CD4-positive, alpha-beta T cell treated with Interleukin-15 for 4 hours (primary cell): ENCODE measurements at regions not wholly inside any gene's neighbourhood (a gene's known extent, or its start where the extent isn't known, plus 50 kb on each side); places are given as distances from the start of the nearest gene placed in this dataset.
"Not testable (repeated sequence)": the region's sequence is repeated elsewhere in the genome, so short reads cannot be mapped to it uniquely, and the experiment has no call there.

Source experiments
- DNase-seq: peaks from one replicate; pipeline ENCODE4 v3.0.0-alpha.2; 2020; ENCODE audit warnings: low spot score

- no peak for DNase-seq
These were observed 101.8 kb upstream of the APCDD1 start for GRCh38 chr18:10352671-10353070.

- DNase-seq: no peak
These were observed 100.6 kb upstream of the APCDD1 start for GRCh38 chr18:10353791-10354190.

GRCh38 chr18:10354241-10354811 lies 100.1 kb upstream of the APCDD1 start:
- DNase-seq: no peak

- no peak for DNase-seq
These were observed 99.5 kb upstream of the APCDD1 start for GRCh38 chr18:10354890-10355289.

GRCh38 chr18:10356999-10357398 lies 97.4 kb upstream of the APCDD1 start:
- DNase-seq: not testable (repeated sequence)

GRCh38 chr18:10361660-10362059 lies 92.8 kb upstream of the APCDD1 start:
- no peak for DNase-seq

- no peak for DNase-seq
These were observed 89.4 kb upstream of the APCDD1 start for GRCh38 chr18:10365021-10365500.

GRCh38 chr18:10365901-10366300 lies 88.5 kb upstream of the APCDD1 start:
- no peak for DNase-seq

GRCh38 chr18:10367836-10368235 lies 86.6 kb upstream of the APCDD1 start:
- no peak for DNase-seq

GRCh38 chr18:10368456-10369453 lies 85.7 kb upstream of the APCDD1 start:
- no peak for DNase-seq

GRCh38 chr18:10370716-10371115 lies 83.7 kb upstream of the APCDD1 start:
- DNase-seq: no peak

- no peak for DNase-seq
These were observed 83.3 kb upstream of the APCDD1 start for GRCh38 chr18:10371165-10371564.

GRCh38 chr18:10374195-10374594 lies 80.2 kb upstream of the APCDD1 start:
- no peak for DNase-seq

GRCh38 chr18:10374636-10375293 lies 79.7 kb upstream of the APCDD1 start:
- DNase-seq: no peak

GRCh38 chr18:10376731-10377130 lies 77.7 kb upstream of the APCDD1 start:
- DNase-seq: no peak

- no peak for DNase-seq
These were observed 76.5 kb upstream of the APCDD1 start for GRCh38 chr18:10377956-10378355.

- DNase-seq: no peak
These were observed 75.6 kb upstream of the APCDD1 start for GRCh38 chr18:10378688-10379420.

GRCh38 chr18:10379522-10379921 lies 74.9 kb upstream of the APCDD1 start:
- no peak for DNase-seq

GRCh38 chr18:10381516-10381915 lies 72.9 kb upstream of the APCDD1 start:
- no peak for DNase-seq

GRCh38 chr18:10381951-10382350 lies 72.5 kb upstream of the APCDD1 start:
- DNase-seq: no peak

- DNase-seq: no peak
These were observed 68.4 kb upstream of the APCDD1 start for GRCh38 chr18:10386049-10386448.

- DNase-seq: no peak
These were observed 67.5 kb upstream of the APCDD1 start for GRCh38 chr18:10386956-10387355.
